NCI-H2029 (cell line): ENCODE measurements at regions not wholly inside any gene's neighbourhood (a gene's known extent, or its start where the extent isn't known, plus 50 kb on each side); places are given as distances from the start of the nearest gene placed in this dataset.

Source experiments
- DNase-seq: peaks from one replicate; lab custom pipeline; 2025; lab: John Stamatoyannopoulos, UW

GRCh38 chr2:74735009-74735408 is 81.0 kb downstream of the SEMA4F start:
- no peak for DNase-seq

- peak; percentile 40 for DNase-seq
These were observed 81.5 kb downstream of the SEMA4F start for GRCh38 chr2:74735564-74735963.

GRCh38 chr2:74736589-74736988 is 82.5 kb downstream of the SEMA4F start:
- DNase-seq, result no peak

- DNase-seq, result no peak
These were observed 84.5 kb downstream of the SEMA4F start for GRCh38 chr2:74738586-74738985.

- DNase-seq, result no peak
These were observed 85.1 kb downstream of the SEMA4F start for GRCh38 chr2:74739129-74739528.

- no peak for DNase-seq
These were observed 85.7 kb downstream of the SEMA4F start for GRCh38 chr2:74739733-74740241.

GRCh38 chr2:74740395-74740740 is 86.3 kb downstream of the SEMA4F start:
- no peak for DNase-seq

- DNase-seq, result no peak
These were observed 86.8 kb downstream of the SEMA4F start for GRCh38 chr2:74740741-74741431.

GRCh38 chr2:74741629-74742028 is 87.6 kb downstream of the SEMA4F start:
- no peak for DNase-seq

GRCh38 chr2:74742471-74742870 is 88.4 kb downstream of the SEMA4F start:
- DNase-seq, result no peak

- DNase-seq, result no peak
These were observed 89.0 kb downstream of the SEMA4F start for GRCh38 chr2:74743039-74743438.

GRCh38 chr2:74743778-74744177 is 89.7 kb downstream of the SEMA4F start:
- DNase-seq, result no peak

GRCh38 chr2:74744731-74745515 is 89.0 kb upstream of the HK2 start:
- no peak for DNase-seq

- no peak for DNase-seq
These were observed 88.2 kb upstream of the HK2 start for GRCh38 chr2:74745766-74746165.

GRCh38 chr2:74746480-74746879 is 87.4 kb upstream of the HK2 start:
- DNase-seq, result no peak

GRCh38 chr2:74747411-74748080 is 86.4 kb upstream of the HK2 start:
- DNase-seq, result no peak

GRCh38 chr2:74748665-74749064 is 85.3 kb upstream of the HK2 start:
- no peak for DNase-seq

GRCh38 chr2:74749432-74749831 is 84.5 kb upstream of the HK2 start:
- no peak for DNase-seq

GRCh38 chr2:74751981-74752851 is 81.7 kb upstream of the HK2 start:
- DNase-seq, result no peak

GRCh38 chr2:74755386-74755785 is 78.5 kb upstream of the HK2 start:
- DNase-seq, result no peak

GRCh38 chr2:74756356-74756890 is 77.5 kb upstream of the HK2 start:
- no peak for DNase-seq

GRCh38 chr2:74759986-74760385 is 73.9 kb upstream of the HK2 start:
- no peak for DNase-seq
